Loucy (cell line): ENCODE measurements at regions not wholly inside any gene's neighbourhood (a gene's known extent, or its start where the extent isn't known, plus 50 kb on each side); places are given as distances from the start of the nearest gene placed in this dataset.

Experiments used
- H2AFZ ChIP-seq: fragments of 200-600 bp; sonication (generic); 2 replicates; pipeline ENCODE4 v1.6.0; 2016; ENCODE audit warnings: antibody characterized with exemption, mild to moderate bottlenecking, low read length, moderate library complexity
- H3F3A ChIP-seq: fragments of 200-600 bp; 2 replicates; pipeline ENCODE4 v1.6.0; 2016; ENCODE audit warnings: antibody characterized with exemption, low read depth, mild to moderate bottlenecking
- H3K27me3 ChIP-seq: fragments of 200-600 bp; sonication (generic); 2 replicates; pipeline ENCODE4 v1.6.1; 2014; ENCODE audit warnings: low read length, mild to moderate bottlenecking; ENCODE audit not compliant: insufficient read depth, poor library complexity, severe bottlenecking
- H3K36me3 ChIP-seq: fragments of 200-600 bp; sonication (generic); 2 replicates; pipeline ENCODE4 v1.6.1; 2016; ENCODE audit warnings: low read length; ENCODE audit not compliant: insufficient read depth
- H3K4me1 ChIP-seq: fragments of 200-600 bp; sonication (generic); 2 replicates; pipeline ENCODE4 v1.5.1; 2014; ENCODE audit warnings: low read length, mild to moderate bottlenecking; ENCODE audit not compliant: insufficient read depth, poor library complexity, severe bottlenecking
- H3K4me2 ChIP-seq: fragments of 200-600 bp; sonication (generic); 2 replicates; pipeline ENCODE4 v1.6.0; 2014; ENCODE audit warnings: antibody characterized with exemption, low read length, low read depth, mild to moderate bottlenecking; ENCODE audit not compliant: poor library complexity, severe bottlenecking
- H3K4me3 ChIP-seq: fragments of 200-600 bp; sonication (generic); 2 replicates; pipeline ENCODE4 v1.5.1; 2014; ENCODE audit warnings: low read length, mild to moderate bottlenecking, mixed read lengths; ENCODE audit not compliant: poor library complexity, severe bottlenecking
- H3K79me2 ChIP-seq: fragments of 200-600 bp; sonication (generic); 2 replicates; pipeline ENCODE4 v1.6.1; 2014; ENCODE audit warnings: low read length; ENCODE audit not compliant: insufficient read depth
- H3K9ac ChIP-seq: fragments of 200-600 bp; sonication (generic); 2 replicates; pipeline ENCODE4 v1.6.0; 2014; ENCODE audit warnings: mild to moderate bottlenecking, low read depth, low read length, moderate library complexity; ENCODE audit not compliant: poor library complexity, severe bottlenecking
- H3K9me2 ChIP-seq: fragments of 200-600 bp; sonication (generic); replicated peaks from 2 replicates; pipeline ENCODE4 v1.6.1; 2016; ENCODE audit warnings: low read depth, low read length, mixed read lengths
- H3K9me3 ChIP-seq: fragments of 200-600 bp; sonication (generic); 2 replicates; pipeline ENCODE4 v1.6.1; 2014; ENCODE audit warnings: mild to moderate bottlenecking, antibody characterized with exemption, low read length, low read depth; ENCODE audit not compliant: insufficient read depth
- H4K20me1 ChIP-seq: fragments of 200-600 bp; sonication (generic); 2 replicates; pipeline ENCODE4 v1.6.0; 2014; ENCODE audit warnings: antibody characterized with exemption, low read length, mild to moderate bottlenecking; ENCODE audit not compliant: insufficient read depth, poor library complexity, severe bottlenecking
- EZH2phosphoT487 ChIP-seq: fragments of 200-600 bp; IDR thresholded peaks from 2 replicates; pipeline ENCODE4 v1.6.1; 2018; ENCODE audit warnings: antibody characterized with exemption, mild to moderate bottlenecking, moderate library complexity, borderline replicate concordance
- TF ChIP-seq, protein P1 (sequence below): fragments of 200-600 bp; sonication (generic); conservative IDR thresholded peaks from 2 replicates; pipeline ENCODE4 v1.5.1; 2014; ENCODE audit warnings: mild to moderate bottlenecking, antibody characterized with exemption, low read length

DNA sequence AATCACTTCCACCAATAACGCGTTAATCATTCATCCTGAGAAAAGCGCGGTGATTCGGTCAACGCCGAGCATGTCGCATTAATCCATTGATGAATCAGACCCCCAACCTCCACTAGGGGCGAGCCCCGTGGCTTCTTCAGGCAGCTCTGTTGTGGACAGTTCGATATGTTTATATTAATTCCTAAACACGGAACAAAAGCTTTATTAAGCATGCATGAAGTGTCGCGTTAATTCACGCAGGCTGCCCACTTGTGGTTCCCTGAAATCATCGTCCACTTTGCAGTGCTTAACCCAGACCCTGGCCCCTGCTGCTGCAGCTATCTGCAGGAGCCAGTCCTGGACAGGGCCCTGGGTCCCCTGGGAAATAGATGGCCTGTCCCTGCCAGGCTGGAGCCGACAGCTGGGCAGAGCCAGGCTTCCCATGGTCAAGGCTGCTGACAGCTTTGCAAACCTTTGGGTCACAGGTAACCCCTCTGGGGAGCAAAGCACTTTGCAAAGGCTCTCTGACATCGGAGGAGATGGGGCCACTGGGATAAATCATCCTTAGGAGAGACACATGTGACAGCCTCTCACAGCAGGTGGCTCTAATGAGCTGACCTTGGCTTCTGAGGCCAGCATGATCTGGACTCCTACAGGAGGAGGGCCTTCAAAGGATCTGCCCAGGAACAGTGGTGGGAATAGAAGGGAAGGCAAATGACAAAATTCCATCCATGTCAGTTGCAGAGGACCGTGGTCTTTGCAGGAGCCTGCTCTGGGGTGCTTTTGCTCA, 137.0 kb upstream of the AJAP1 start:
- no peaks in the 10 kb centered on the region for H3K36me3 ChIP-seq
- H3K9me3 ChIP-seq: peaks cover 8% of the 10 kb centered on the region; the same call in 1 of the 2 replicates
- no peak overlapping the region for H2AFZ ChIP-seq
- TF ChIP-seq, protein P1, sequence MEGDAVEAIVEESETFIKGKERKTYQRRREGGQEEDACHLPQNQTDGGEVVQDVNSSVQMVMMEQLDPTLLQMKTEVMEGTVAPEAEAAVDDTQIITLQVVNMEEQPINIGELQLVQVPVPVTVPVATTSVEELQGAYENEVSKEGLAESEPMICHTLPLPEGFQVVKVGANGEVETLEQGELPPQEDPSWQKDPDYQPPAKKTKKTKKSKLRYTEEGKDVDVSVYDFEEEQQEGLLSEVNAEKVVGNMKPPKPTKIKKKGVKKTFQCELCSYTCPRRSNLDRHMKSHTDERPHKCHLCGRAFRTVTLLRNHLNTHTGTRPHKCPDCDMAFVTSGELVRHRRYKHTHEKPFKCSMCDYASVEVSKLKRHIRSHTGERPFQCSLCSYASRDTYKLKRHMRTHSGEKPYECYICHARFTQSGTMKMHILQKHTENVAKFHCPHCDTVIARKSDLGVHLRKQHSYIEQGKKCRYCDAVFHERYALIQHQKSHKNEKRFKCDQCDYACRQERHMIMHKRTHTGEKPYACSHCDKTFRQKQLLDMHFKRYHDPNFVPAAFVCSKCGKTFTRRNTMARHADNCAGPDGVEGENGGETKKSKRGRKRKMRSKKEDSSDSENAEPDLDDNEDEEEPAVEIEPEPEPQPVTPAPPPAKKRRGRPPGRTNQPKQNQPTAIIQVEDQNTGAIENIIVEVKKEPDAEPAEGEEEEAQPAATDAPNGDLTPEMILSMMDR: no peak
- TF ChIP-seq EZH2phosphoT487: no peak
- no peaks in the 10 kb centered on the region for H4K20me1 ChIP-seq
- H3K27me3 ChIP-seq: no peaks in the 10 kb centered on the region
- no peaks in the 10 kb centered on the region for H3K9me2 ChIP-seq
- H3K9ac ChIP-seq: no peak overlapping the region
- H3K4me2 ChIP-seq: no peak overlapping the region
- no peaks in the 10 kb centered on the region for H3F3A ChIP-seq
- no peak overlapping the region for H3K4me3 ChIP-seq
- H3K79me2 ChIP-seq: no peaks in the 10 kb centered on the region
- no peaks in the 10 kb centered on the region for H3K4me1 ChIP-seq

DNA sequence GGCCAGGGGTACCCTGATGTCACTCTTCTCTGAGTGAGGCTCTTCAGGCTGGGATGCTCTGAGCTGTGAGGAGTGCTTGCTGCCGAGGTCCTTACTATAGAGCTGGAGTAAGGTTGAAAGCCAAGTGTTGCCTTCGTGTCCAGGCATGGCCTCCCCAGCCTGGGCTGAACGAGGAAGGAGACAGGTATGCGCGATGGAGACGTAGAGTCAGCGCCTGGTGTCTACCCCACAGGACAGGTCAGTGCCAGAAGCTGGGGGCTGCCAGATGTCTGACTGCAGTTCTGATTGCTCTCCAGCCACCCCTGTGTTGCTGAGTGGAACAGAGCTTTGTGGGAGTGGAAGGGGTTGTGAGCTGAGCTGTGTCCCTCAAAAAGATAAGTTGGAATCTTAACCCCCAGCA, 135.8 kb upstream of the AJAP1 start:
- Histone ChIP-seq H3K4me2 (no peak overlapping the region), H3K4me1 (no peaks in the 10 kb centered on the region), H3K36me3 (no peaks in the 10 kb centered on the region), H2AFZ (no peak overlapping the region), H4K20me1 (no peaks in the 10 kb centered on the region), H3K4me3 (no peak overlapping the region), H3F3A (no peaks in the 10 kb centered on the region), H3K79me2 (no peaks in the 10 kb centered on the region), H3K27me3 (no peaks in the 10 kb centered on the region), H3K9me3 (peaks cover 8% of the 10 kb centered on the region; the same call in 1 of the 2 replicates), H3K9me2 (no peaks in the 10 kb centered on the region), H3K9ac (no peak overlapping the region)
- no peak for TF ChIP-seq EZH2phosphoT487
- TF ChIP-seq, protein P1: no peak

DNA sequence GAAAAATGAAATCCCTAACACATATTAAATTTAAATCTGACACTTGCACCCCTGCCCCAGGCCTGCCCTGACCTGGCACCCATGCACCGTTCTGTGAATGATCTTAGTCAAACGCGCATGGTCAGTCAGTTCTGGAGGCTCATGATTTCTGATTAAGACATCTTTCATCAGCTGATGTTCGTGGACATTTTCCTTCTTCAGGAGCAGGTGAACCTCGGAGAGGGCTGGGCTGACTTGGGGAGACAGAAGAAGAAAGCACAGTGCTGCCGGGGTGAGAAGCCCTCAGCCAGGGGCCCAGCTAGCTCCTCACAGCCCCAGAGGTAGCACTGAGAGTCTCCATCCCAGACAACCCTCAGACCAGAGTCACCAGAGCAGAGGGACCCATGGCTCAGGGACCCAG, 134.5 kb upstream of the AJAP1 start:
- H2AFZ ChIP-seq: no peak overlapping the region
- no peaks in the 10 kb centered on the region for H4K20me1 ChIP-seq
- H3K9me2 ChIP-seq: no peaks in the 10 kb centered on the region
- H3K79me2 ChIP-seq: no peaks in the 10 kb centered on the region
- H3K9me3 ChIP-seq: peaks cover 5% of the 10 kb centered on the region; the same call in 1 of the 2 replicates
- no peaks in the 10 kb centered on the region for H3F3A ChIP-seq
- H3K4me2 ChIP-seq: no peak overlapping the region
- no peak overlapping the region for H3K4me3 ChIP-seq
- no peak overlapping the region for H3K9ac ChIP-seq
- no peaks in the 10 kb centered on the region for H3K36me3 ChIP-seq
- no peaks in the 10 kb centered on the region for H3K27me3 ChIP-seq
- TF ChIP-seq, protein P1: no peak
- no peak for TF ChIP-seq EZH2phosphoT487
- H3K4me1 ChIP-seq: no peaks in the 10 kb centered on the region
